Smooth muscle cell (in vitro differentiated cells): ENCODE measurements at regions not wholly inside any gene's neighbourhood (a gene's known extent, or its start where the extent isn't known, plus 50 kb on each side); places are given as distances from the start of the nearest gene placed in this dataset.

Experiments
- DNase-seq: peaks from one replicate; lab custom pipeline; 2025; ENCODE audit not compliant: unreplicated experiment; lab: John Stamatoyannopoulos, UW
- H2AFZ ChIP-seq: fragments of 200-600 bp; sonication (generic); 2 replicates; pipeline ENCODE4 v1.6.0; 2016; ENCODE audit warnings: antibody characterized with exemption, low read depth, mild to moderate bottlenecking
- H3F3A ChIP-seq: fragments of 200-600 bp; sonication (generic); 2 replicates; pipeline ENCODE4 v1.6.0; 2017; ENCODE audit warnings: antibody characterized with exemption, low read depth
- H3K27ac ChIP-seq: fragments of 200-600 bp; sonication (generic); 2 replicates; pipeline ENCODE4 v1.5.1; 2016; ENCODE audit warnings: low read depth, mild to moderate bottlenecking
- H3K27me3 ChIP-seq: fragments of 200-600 bp; sonication (generic); 2 replicates; pipeline ENCODE4 v1.6.1; 2016; ENCODE audit warnings: low read depth, mild to moderate bottlenecking
- H3K36me3 ChIP-seq: fragments of 200-600 bp; sonication (generic); 2 replicates; pipeline ENCODE4 v1.5.1; 2016; ENCODE audit warnings: low read depth
- H3K4me1 ChIP-seq: fragments of 200-600 bp; sonication (generic); 2 replicates; pipeline ENCODE4 v1.5.1; 2016; ENCODE audit warnings: low read depth
- H3K4me2 ChIP-seq: fragments of 200-600 bp; sonication (generic); 2 replicates; pipeline ENCODE4 v1.6.0; 2016; ENCODE audit warnings: mild to moderate bottlenecking
- H3K4me3 ChIP-seq: fragments of 200-600 bp; sonication (generic); 2 replicates; pipeline ENCODE4 v1.5.1; 2016; ENCODE audit warnings: mild to moderate bottlenecking
- H3K79me2 ChIP-seq: fragments of 200-600 bp; sonication (generic); 2 replicates; pipeline ENCODE4 v1.6.0; 2016; ENCODE audit warnings: low read depth, mild to moderate bottlenecking
- H3K9ac ChIP-seq: fragments of 200-600 bp; sonication (generic); 2 replicates; pipeline ENCODE4 v1.6.0; 2016; ENCODE audit warnings: low read depth
- H3K9me3 ChIP-seq: fragments of 200-600 bp; sonication (generic); replicated peaks from 2 replicates; pipeline ENCODE4 v1.5.1; 2016; ENCODE audit warnings: low read depth
- H4K20me1 ChIP-seq: fragments of 200-600 bp; sonication (generic); 2 replicates; pipeline ENCODE4 v1.6.0; 2016; ENCODE audit warnings: low read depth
- WGBS: methylation state at CpG from one replicate; pipeline ENCODE4 v1.1.7; 2016; ENCODE audit warnings: low lambda C conversion rate; 5-methylcytosine and 5-hydroxymethylcytosine counted together
- TF ChIP-seq, protein P1 (sequence below): fragments of 200-600 bp; sonication (generic); IDR thresholded peaks from 2 replicates; pipeline ENCODE4 v1.5.1; 2017; ENCODE audit warnings: borderline replicate concordance, mild to moderate bottlenecking, antibody characterized with exemption; ENCODE audit not compliant: insufficient read depth, poor library complexity, severe bottlenecking

DNA sequence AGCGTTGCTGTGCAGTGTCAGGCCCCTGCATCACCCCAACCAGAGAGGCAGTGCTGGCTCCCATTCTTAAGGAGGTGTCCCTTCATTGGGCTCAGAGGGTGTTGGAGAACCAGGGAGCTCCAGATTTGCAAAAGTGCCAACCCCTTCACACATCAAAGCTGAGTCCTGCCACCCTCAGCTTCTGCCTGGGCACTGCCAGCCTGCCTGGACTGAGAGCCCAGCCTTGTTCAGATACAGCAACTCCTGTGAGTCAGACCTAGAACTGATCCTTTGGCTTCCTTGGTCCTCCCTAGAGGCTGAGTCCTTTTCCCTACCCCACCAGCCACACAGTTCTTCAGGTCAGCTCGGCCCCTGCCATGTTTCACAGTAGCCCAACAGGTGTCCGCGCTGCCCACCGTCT, 424.9 kb upstream of the MYT1L start:
- H4K20me1 ChIP-seq, result no peaks in the 10 kb centered on the region
- no peak overlapping the region for H3K4me2 ChIP-seq
- H3K27me3 ChIP-seq, result no peaks in the 10 kb centered on the region
- H3K79me2 ChIP-seq, result no peaks in the 10 kb centered on the region
- no peaks in the 10 kb centered on the region for H3K9me3 ChIP-seq
- H2AFZ ChIP-seq, result no peak overlapping the region
- no peak overlapping the region for H3K9ac ChIP-seq
- no peaks in the 10 kb centered on the region for H3K36me3 ChIP-seq
- no peak overlapping the region for H3K27ac ChIP-seq
- TF ChIP-seq, protein P1, sequence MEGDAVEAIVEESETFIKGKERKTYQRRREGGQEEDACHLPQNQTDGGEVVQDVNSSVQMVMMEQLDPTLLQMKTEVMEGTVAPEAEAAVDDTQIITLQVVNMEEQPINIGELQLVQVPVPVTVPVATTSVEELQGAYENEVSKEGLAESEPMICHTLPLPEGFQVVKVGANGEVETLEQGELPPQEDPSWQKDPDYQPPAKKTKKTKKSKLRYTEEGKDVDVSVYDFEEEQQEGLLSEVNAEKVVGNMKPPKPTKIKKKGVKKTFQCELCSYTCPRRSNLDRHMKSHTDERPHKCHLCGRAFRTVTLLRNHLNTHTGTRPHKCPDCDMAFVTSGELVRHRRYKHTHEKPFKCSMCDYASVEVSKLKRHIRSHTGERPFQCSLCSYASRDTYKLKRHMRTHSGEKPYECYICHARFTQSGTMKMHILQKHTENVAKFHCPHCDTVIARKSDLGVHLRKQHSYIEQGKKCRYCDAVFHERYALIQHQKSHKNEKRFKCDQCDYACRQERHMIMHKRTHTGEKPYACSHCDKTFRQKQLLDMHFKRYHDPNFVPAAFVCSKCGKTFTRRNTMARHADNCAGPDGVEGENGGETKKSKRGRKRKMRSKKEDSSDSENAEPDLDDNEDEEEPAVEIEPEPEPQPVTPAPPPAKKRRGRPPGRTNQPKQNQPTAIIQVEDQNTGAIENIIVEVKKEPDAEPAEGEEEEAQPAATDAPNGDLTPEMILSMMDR, result no peak
- H3F3A ChIP-seq, result no peaks in the 10 kb centered on the region
- no peaks in the 10 kb centered on the region for H3K4me1 ChIP-seq
- H3K4me3 ChIP-seq, result no peak overlapping the region
- 92% methylated on average over 5 of the region's 5 CpGs for WGBS
- DNase-seq, result no peak

DNA sequence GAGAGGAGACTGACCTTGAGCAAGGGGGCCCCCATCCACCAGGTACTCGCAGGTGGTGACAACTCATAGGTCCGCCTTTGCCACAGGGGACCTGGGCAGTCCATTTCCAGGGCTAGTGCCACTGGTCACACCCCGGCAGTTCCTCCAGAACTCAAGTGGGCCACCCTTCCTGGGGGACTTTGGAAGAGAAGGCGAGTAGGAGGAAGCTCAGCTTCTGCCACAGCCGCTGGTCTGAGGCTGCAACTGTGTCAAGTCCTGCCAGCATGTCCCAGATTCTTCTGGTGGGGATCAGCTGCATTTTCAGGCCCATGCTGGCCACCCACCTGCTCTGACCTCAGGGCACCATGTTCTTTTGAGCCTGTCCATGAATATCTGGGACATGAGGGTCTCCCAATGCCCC, 423.9 kb upstream of the MYT1L start:
- Histone ChIP-seq H3K4me2 (no peak overlapping the region), H4K20me1 (no peaks in the 10 kb centered on the region), H3K4me3 (no peak overlapping the region), H3K27me3 (no peaks in the 10 kb centered on the region), H3K79me2 (no peaks in the 10 kb centered on the region), H3K9me3 (no peaks in the 10 kb centered on the region), H3K36me3 (no peaks in the 10 kb centered on the region), H3K9ac (no peak overlapping the region), H3K27ac (no peak overlapping the region), H3K4me1 (no peaks in the 10 kb centered on the region), H3F3A (no peaks in the 10 kb centered on the region), H2AFZ (no peak overlapping the region)
- DNase-seq, result no peak
- TF ChIP-seq, protein P1, result no peak
- WGBS, result 79% methylated on average over 5 of the region's 5 CpGs

DNA sequence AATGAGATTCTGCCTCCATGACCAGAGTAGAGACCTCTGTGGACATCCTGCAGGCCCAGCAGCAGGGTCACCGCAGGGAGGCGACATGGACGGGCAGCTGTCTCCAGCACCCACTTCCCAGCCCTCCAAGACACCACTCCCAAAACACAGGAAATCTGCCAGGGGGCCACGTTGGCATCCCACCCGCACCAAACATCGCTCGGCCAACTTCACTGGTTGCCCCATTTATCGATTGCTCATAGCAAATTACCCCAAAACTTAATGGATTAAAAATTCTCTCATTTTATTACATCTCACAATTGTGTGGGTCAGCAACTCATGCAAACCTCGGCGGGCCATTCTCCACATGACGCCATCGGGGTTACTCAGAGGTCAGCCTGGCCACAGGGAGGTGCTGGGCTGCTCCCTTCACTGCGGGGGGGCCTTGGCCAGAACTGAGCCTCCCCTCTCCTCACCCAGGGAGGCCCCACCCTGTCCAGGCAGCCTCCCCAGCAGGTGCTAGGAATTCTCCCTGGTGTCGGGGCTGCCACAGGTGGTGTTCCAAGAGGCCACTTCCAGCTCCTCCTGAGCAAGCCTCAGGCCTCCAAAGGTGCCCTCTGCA, 420.7 kb upstream of the MYT1L start:
- Histone ChIP-seq H3K4me1 (no peaks in the 10 kb centered on the region), H3K9ac (no peak overlapping the region), H3K27ac (no peak overlapping the region), H3K9me3 (no peaks in the 10 kb centered on the region), H3K36me3 (no peaks in the 10 kb centered on the region), H3K79me2 (no peaks in the 10 kb centered on the region), H2AFZ (no peak overlapping the region), H3F3A (no peaks in the 10 kb centered on the region), H3K4me3 (no peak overlapping the region), H3K4me2 (no peak overlapping the region), H4K20me1 (no peaks in the 10 kb centered on the region), H3K27me3 (no peaks in the 10 kb centered on the region)
- WGBS, result 97% methylated on average over 14 of the region's 14 CpGs
- TF ChIP-seq, protein P1, result no peak
- no peak for DNase-seq
